Activated T-helper 1 cell treated with anti-CD3 and anti-CD28 coated beads, Interleukin-12 subunit alpha, Interleukin-12 subunit beta, Interleukin-2, Interleukin-4 antibody, amounts not matched to agents 30 ng/mL and 10 ng/mL and 1 ng/mL, durations not matched to agents 14 hours and 24 hours and 36 hours (primary cell): ENCODE measurements at regions not wholly inside any gene's neighbourhood (a gene's known extent, or its start where the extent isn't known, plus 50 kb on each side); places are given as distances from the start of the nearest gene placed in this dataset.

Experiments used
- DNase-seq: peaks from one replicate; pipeline ENCODE4 v3.0.0; 2021; ENCODE audit warnings: low spot score
- H3K27ac Mint-ChIP-seq: one replicate; pipeline ENCODE4 v1.8.0; 2021; ENCODE audit warnings: mild to moderate bottlenecking, mixed read lengths
- H3K27me3 Mint-ChIP-seq: one replicate; pipeline ENCODE4 v1.8.0; 2022; ENCODE audit warnings: mild to moderate bottlenecking, moderate library complexity, mixed read lengths; ENCODE audit not compliant: insufficient read depth
- H3K36me3 Mint-ChIP-seq: one replicate; pipeline ENCODE4 v1.8.0; 2021; ENCODE audit warnings: low read depth, mixed read lengths
- H3K4me1 Mint-ChIP-seq: one replicate; pipeline ENCODE4 v1.8.0; 2021; ENCODE audit warnings: low read depth, mixed read lengths
- H3K4me3 Mint-ChIP-seq: one replicate; pipeline ENCODE4 v1.8.0; 2021; ENCODE audit warnings: mild to moderate bottlenecking, moderate library complexity, mixed read lengths
- H3K9me3 Mint-ChIP-seq: one replicate; pipeline ENCODE4 v1.8.0; 2021; ENCODE audit warnings: mixed read lengths
- intact Hi-C: fragments of 100-400 bp; cut with micrococcal nuclease; formaldehyde crosslinking; loops from one replicate; pipeline ENCODE4 v1.15.1; 2024

GRCh38 chr22:48340727-48341709 is 1486.7 kb downstream of the BRD1 start:
- peaks cover 2% of the 10 kb centered on the region for H3K27me3 Mint-ChIP-seq
- H3K9me3 Mint-ChIP-seq: no peaks in the 10 kb centered on the region
- no peak overlapping the region for H3K27ac Mint-ChIP-seq
- no peaks in the 10 kb centered on the region for H3K4me1 Mint-ChIP-seq
- intact Hi-C loops: no loop called here
- DNase-seq: no peak
- H3K4me3 Mint-ChIP-seq: no peak overlapping the region
- H3K36me3 Mint-ChIP-seq: no peaks in the 10 kb centered on the region

- intact Hi-C loops: no loop called here
These were observed 1487.5 kb downstream of the BRD1 start for GRCh38 chr22:48340191-48340590.

GRCh38 chr22:48338793-48339705 is 1488.6 kb downstream of the BRD1 start:
- no peaks in the 10 kb centered on the region for H3K9me3 Mint-ChIP-seq

More at GRCh38 chr22:48340191-48340590, 1487.5 kb downstream of the BRD1 start:
- peaks cover 2% of the 10 kb centered on the region for H3K27me3 Mint-ChIP-seq
- no peaks in the 10 kb centered on the region for H3K4me1 Mint-ChIP-seq
- no peak overlapping the region for H3K4me3 Mint-ChIP-seq
- no peak for DNase-seq
- H3K27ac Mint-ChIP-seq: no peak overlapping the region
- H3K36me3 Mint-ChIP-seq: no peaks in the 10 kb centered on the region
- H3K9me3 Mint-ChIP-seq: no peaks in the 10 kb centered on the region

GRCh38 chr22:48337957-48338792 is 1489.5 kb downstream of the BRD1 start:
- Mint-ChIP-seq H3K36me3 (no peaks in the 10 kb centered on the region), H3K27me3 (peaks cover 2% of the 10 kb centered on the region), H3K4me3 (no peak overlapping the region), H3K9me3 (no peaks in the 10 kb centered on the region), H3K27ac (no peak overlapping the region), H3K4me1 (no peaks in the 10 kb centered on the region)
- DNase-seq: no peak
- intact Hi-C loops: no loop called here

More at GRCh38 chr22:48338793-48339705, 1488.6 kb downstream of the BRD1 start:
- H3K4me1 Mint-ChIP-seq: no peaks in the 10 kb centered on the region
- no peak for DNase-seq
- H3K4me3 Mint-ChIP-seq: no peak overlapping the region
- H3K27me3 Mint-ChIP-seq: peaks cover 2% of the 10 kb centered on the region
- H3K36me3 Mint-ChIP-seq: no peaks in the 10 kb centered on the region
- no peak overlapping the region for H3K27ac Mint-ChIP-seq
- intact Hi-C loops: no loop called here

- peaks cover 2% of the 10 kb centered on the region for H3K27me3 Mint-ChIP-seq
- no peaks in the 10 kb centered on the region for H3K4me1 Mint-ChIP-seq
- DNase-seq: no peak
- H3K27ac Mint-ChIP-seq: no peak overlapping the region
- H3K4me3 Mint-ChIP-seq: no peak overlapping the region
- H3K36me3 Mint-ChIP-seq: no peaks in the 10 kb centered on the region
- no peaks in the 10 kb centered on the region for H3K9me3 Mint-ChIP-seq
- intact Hi-C loops: no loop called here
These were observed 1491.2 kb downstream of the BRD1 start for GRCh38 chr22:48336339-48337060.

GRCh38 chr22:48335442-48336139 is 1492.1 kb downstream of the BRD1 start:
- Mint-ChIP-seq H3K4me1 (no peaks in the 10 kb centered on the region), H3K4me3 (no peak overlapping the region), H3K9me3 (no peaks in the 10 kb centered on the region), H3K27ac (no peak overlapping the region), H3K27me3 (no peaks in the 10 kb centered on the region), H3K36me3 (no peaks in the 10 kb centered on the region)
- intact Hi-C loops: no loop called here
- DNase-seq: no peak

GRCh38 chr22:48334971-48335370 is 1492.7 kb downstream of the BRD1 start:
- no peak for DNase-seq
- H3K27me3 Mint-ChIP-seq: no peaks in the 10 kb centered on the region
- H3K9me3 Mint-ChIP-seq: no peaks in the 10 kb centered on the region
- no peaks in the 10 kb centered on the region for H3K36me3 Mint-ChIP-seq
- intact Hi-C loops: no loop called here
- H3K27ac Mint-ChIP-seq: no peak overlapping the region
- H3K4me1 Mint-ChIP-seq: no peaks in the 10 kb centered on the region
- no peak overlapping the region for H3K4me3 Mint-ChIP-seq

- H3K4me3 Mint-ChIP-seq: no peak overlapping the region
- no peak for DNase-seq
- no peak overlapping the region for H3K27ac Mint-ChIP-seq
- H3K9me3 Mint-ChIP-seq: peaks cover 5% of the 10 kb centered on the region
- H3K4me1 Mint-ChIP-seq: no peaks in the 10 kb centered on the region
- no peaks in the 10 kb centered on the region for H3K27me3 Mint-ChIP-seq
- no peaks in the 10 kb centered on the region for H3K36me3 Mint-ChIP-seq
- intact Hi-C loops: no loop called here
These were observed 1493.6 kb downstream of the BRD1 start for GRCh38 chr22:48333816-48334735.

- H3K4me1 Mint-ChIP-seq: no peaks in the 10 kb centered on the region
- no peak overlapping the region for H3K4me3 Mint-ChIP-seq
- no peak for DNase-seq
- H3K36me3 Mint-ChIP-seq: no peaks in the 10 kb centered on the region
- intact Hi-C loops: no loop called here
- H3K9me3 Mint-ChIP-seq: peaks cover 7% of the 10 kb centered on the region
- no peaks in the 10 kb centered on the region for H3K27me3 Mint-ChIP-seq
- no peak overlapping the region for H3K27ac Mint-ChIP-seq
These were observed 1494.3 kb downstream of the BRD1 start for GRCh38 chr22:48333323-48333763.

GRCh38 chr22:48332438-48333322 is 1495.0 kb downstream of the BRD1 start:
- intact Hi-C loops: no loop called here

More at GRCh38 chr22:48332438-48333322, 1495.0 kb downstream of the BRD1 start:
- DNase-seq: no peak
- Mint-ChIP-seq H3K9me3 (peaks cover 12% of the 10 kb centered on the region), H3K4me1 (no peaks in the 10 kb centered on the region), H3K27ac (no peak overlapping the region), H3K27me3 (peaks cover 3% of the 10 kb centered on the region), H3K4me3 (no peak overlapping the region), H3K36me3 (no peaks in the 10 kb centered on the region)
